ENCODE measurements at regions not wholly inside any gene's neighbourhood (a gene's known extent, or its start where the extent isn't known, plus 50 kb on each side); places are given as distances from the start of the nearest gene placed in this dataset.

- Histone ChIP-seq H3K36me3 (no peaks in the 10 kb centered on the region), H3K4me3 (ENCODE audit: low read depth, low read length) (no peak overlapping the region), H3K9me3 (ENCODE audit: severe bottlenecking) (no peaks in the 10 kb centered on the region), H3K27me3 (ENCODE audit: insufficient read depth, low read depth, severe bottlenecking) (no peaks in the 10 kb centered on the region), H3K27ac (no peak overlapping the region)
- no peak for DNase-seq
- no peak for TF ChIP-seq CTCF (IDR thresholded peaks at IDR 0.05; ENCODE audit: low read depth, low read length)
Observed at GRCh38 chr16:51455398-51455797, 304.3 kb upstream of the SALL1 start.

GRCh38 chr16:51453251-51453650 lies 302.2 kb upstream of the SALL1 start:
- Histone ChIP-seq H3K4me3 (ENCODE audit: low read depth, low read length) (no peak overlapping the region), H3K9me3 (ENCODE audit: severe bottlenecking) (no peaks in the 10 kb centered on the region), H3K27me3 (ENCODE audit: insufficient read depth, low read depth, severe bottlenecking) (no peaks in the 10 kb centered on the region), H3K27ac (no peak overlapping the region), H3K36me3 (no peaks in the 10 kb centered on the region)
- no peak for DNase-seq
- no peak for TF ChIP-seq CTCF (IDR thresholded peaks at IDR 0.05; ENCODE audit: low read depth, low read length)

DNA sequence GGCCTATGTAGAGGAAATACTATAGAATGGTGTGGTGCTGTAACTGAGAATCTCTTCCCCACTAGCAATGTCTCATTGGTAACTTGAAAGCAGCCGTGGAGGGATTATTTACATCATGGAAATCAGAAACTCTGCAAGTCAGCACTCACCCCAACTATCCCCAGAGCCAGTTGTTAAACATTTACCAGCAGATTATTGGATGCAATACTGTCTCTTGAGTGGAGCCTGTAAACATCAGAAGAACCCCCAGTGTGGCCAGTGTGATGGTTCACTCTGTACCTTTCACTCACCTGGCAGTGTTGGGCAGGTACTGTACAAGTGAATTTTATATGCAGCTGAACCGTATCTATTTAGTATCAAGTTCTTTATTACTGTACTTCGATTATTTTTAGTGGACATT lies 299.8 kb upstream of the SALL1 start:
- Histone ChIP-seq H3K9me3 (ENCODE audit: severe bottlenecking) (no peaks in the 10 kb centered on the region), H3K27me3 (ENCODE audit: insufficient read depth, low read depth, severe bottlenecking) (no peaks in the 10 kb centered on the region), H3K4me3 (ENCODE audit: low read depth, low read length) (no peak overlapping the region), H3K27ac (no peak overlapping the region), H3K36me3 (no peaks in the 10 kb centered on the region)
- DNase-seq, result no peak
- TF ChIP-seq CTCF (IDR thresholded peaks at IDR 0.05; ENCODE audit: low read depth, low read length), result no peak

- Histone ChIP-seq H3K27me3 (ENCODE audit: insufficient read depth, low read depth, severe bottlenecking) (no peaks in the 10 kb centered on the region), H3K9me3 (ENCODE audit: severe bottlenecking) (no peaks in the 10 kb centered on the region), H3K27ac (no peak overlapping the region), H3K36me3 (no peaks in the 10 kb centered on the region), H3K4me3 (ENCODE audit: low read depth, low read length) (no peak overlapping the region)
- TF ChIP-seq CTCF (IDR thresholded peaks at IDR 0.05; ENCODE audit: low read depth, low read length), result no peak
- DNase-seq, result no peak
Observed at GRCh38 chr16:51450376-51450775, 299.3 kb upstream of the SALL1 start.

GRCh38 chr16:51449441-51449840 lies 298.4 kb upstream of the SALL1 start:
- H3K4me3 ChIP-seq (ENCODE audit: low read depth, low read length), result no peak overlapping the region
- TF ChIP-seq CTCF (IDR thresholded peaks at IDR 0.05; ENCODE audit: low read depth, low read length), result no peak
- H3K36me3 ChIP-seq, result no peaks in the 10 kb centered on the region
- no peaks in the 10 kb centered on the region for H3K27me3 ChIP-seq (ENCODE audit: insufficient read depth, low read depth, severe bottlenecking)
- no peaks in the 10 kb centered on the region for H3K9me3 ChIP-seq (ENCODE audit: severe bottlenecking)
- DNase-seq, result no peak
- no peak overlapping the region; the same call in 1 of the 2 replicates for H3K27ac ChIP-seq

DNA sequence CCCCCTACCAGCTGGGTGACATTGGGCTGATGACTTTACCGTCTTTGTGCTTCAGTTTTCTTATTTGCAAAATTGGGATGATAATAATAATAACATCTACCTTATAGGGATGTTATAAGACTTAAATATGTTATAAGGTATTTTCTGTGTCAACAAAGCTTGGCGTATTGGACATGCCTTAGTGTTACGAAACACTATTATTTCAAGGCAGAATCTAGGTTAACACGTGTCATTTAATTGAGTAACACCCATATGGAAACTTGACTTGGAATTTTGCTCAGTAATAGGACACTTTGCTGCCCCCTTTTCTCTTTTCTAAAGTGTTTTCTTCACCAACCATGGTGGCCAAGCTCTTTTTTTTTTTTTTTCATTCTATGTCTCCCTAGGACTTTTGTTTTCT lies 294.2 kb upstream of the SALL1 start:
- no peaks in the 10 kb centered on the region for H3K9me3 ChIP-seq (ENCODE audit: severe bottlenecking)
- H3K27me3 ChIP-seq (ENCODE audit: insufficient read depth, low read depth, severe bottlenecking), result no peaks in the 10 kb centered on the region
- H3K27ac ChIP-seq, result no peak overlapping the region
- DNase-seq, result no peak
- H3K36me3 ChIP-seq, result no peaks in the 10 kb centered on the region
- TF ChIP-seq CTCF (IDR thresholded peaks at IDR 0.05; ENCODE audit: low read depth, low read length), result no peak
- H3K4me3 ChIP-seq (ENCODE audit: low read depth, low read length), result no peak overlapping the region
